DOHH2 (cell line): ENCODE measurements at regions not wholly inside any gene's neighbourhood (a gene's known extent, or its start where the extent isn't known, plus 50 kb on each side); places are given as distances from the start of the nearest gene placed in this dataset.
A peak's percentile ranks its signal among the peaks of the same experiment; 100 is the strongest.
"Not testable (repeated sequence)": the region's sequence is repeated elsewhere in the genome, so short reads cannot be mapped to it uniquely, and the experiment has no call there.

ENCODE experiments used
- H3F3A ChIP-seq: fragments of 200-600 bp; sonication (generic), shearing (Covaris generic); 2 replicates; pipeline ENCODE4 v1.6.0; 2016; ENCODE audit warnings: antibody characterized with exemption, mild to moderate bottlenecking; ENCODE audit not compliant: control insufficient read depth, insufficient read depth
- H3K27ac ChIP-seq: fragments of 200-600 bp; sonication (generic); 2 replicates; pipeline ENCODE4 v1.5.1; 2014; ENCODE audit warnings: low read depth, mild to moderate bottlenecking, low read length, moderate library complexity
- H3K27me3 ChIP-seq: fragments of 200-600 bp; sonication (generic); 2 replicates; pipeline ENCODE4 v1.6.1; 2014; ENCODE audit warnings: mild to moderate bottlenecking, low read length, mixed read lengths; ENCODE audit not compliant: control insufficient read depth
- H3K36me3 ChIP-seq: fragments of 200-600 bp; sonication (generic); 2 replicates; pipeline ENCODE4 v1.6.1; 2014; ENCODE audit warnings: mild to moderate bottlenecking, low read length, moderate library complexity, mixed read lengths; ENCODE audit not compliant: control insufficient read depth
- H3K4me1 ChIP-seq: fragments of 200-600 bp; sonication (generic); 2 replicates; pipeline ENCODE4 v1.6.1; 2014; ENCODE audit warnings: mild to moderate bottlenecking, low read length, mixed read lengths; ENCODE audit not compliant: control insufficient read depth
- H3K4me2 ChIP-seq: fragments of 200-600 bp; sonication (generic); 2 replicates; pipeline ENCODE4 v1.6.0; 2014; ENCODE audit warnings: mild to moderate bottlenecking, low read length, moderate library complexity
- H3K4me3 ChIP-seq: fragments of 200-600 bp; sonication (generic); 2 replicates; pipeline ENCODE4 v1.5.1; 2014; ENCODE audit warnings: mild to moderate bottlenecking, low read length, mixed read lengths
- H3K79me2 ChIP-seq: fragments of 200-600 bp; sonication (generic); 2 replicates; pipeline ENCODE4 v1.6.1; 2014; ENCODE audit warnings: mild to moderate bottlenecking, low read length, mixed read lengths; ENCODE audit not compliant: control insufficient read depth
- H3K9me2 ChIP-seq: fragments of 200-600 bp; sonication (generic); replicated peaks from 2 replicates; pipeline ENCODE4 v1.6.1; 2014; ENCODE audit warnings: mild to moderate bottlenecking, low read length, mixed read lengths; ENCODE audit not compliant: control insufficient read depth
- H3K9me3 ChIP-seq: fragments of 200-600 bp; sonication (generic); 2 replicates; pipeline ENCODE4 v1.6.1; 2014; ENCODE audit warnings: antibody characterized with exemption, low read length, mixed read lengths; ENCODE audit not compliant: control insufficient read depth, insufficient read depth
- H4K20me1 ChIP-seq: fragments of 200-600 bp; sonication (generic); 2 replicates; pipeline ENCODE4 v1.6.0; 2014; ENCODE audit warnings: low read depth, mild to moderate bottlenecking, antibody characterized with exemption, low read length, moderate library complexity; ENCODE audit not compliant: control insufficient read depth, insufficient read depth
- TF ChIP-seq, protein P1 (sequence below): fragments of 200-600 bp; sonication (generic); IDR thresholded peaks from one replicate; pipeline ENCODE4 v1.5.1; 2014; ENCODE audit warnings: antibody characterized with exemption, mild to moderate bottlenecking, low read depth, low read length; ENCODE audit not compliant: poor library complexity, severe bottlenecking

- not testable (repeated sequence) for H3K79me2 ChIP-seq, H3K4me3 ChIP-seq
- TF ChIP-seq, protein P1, sequence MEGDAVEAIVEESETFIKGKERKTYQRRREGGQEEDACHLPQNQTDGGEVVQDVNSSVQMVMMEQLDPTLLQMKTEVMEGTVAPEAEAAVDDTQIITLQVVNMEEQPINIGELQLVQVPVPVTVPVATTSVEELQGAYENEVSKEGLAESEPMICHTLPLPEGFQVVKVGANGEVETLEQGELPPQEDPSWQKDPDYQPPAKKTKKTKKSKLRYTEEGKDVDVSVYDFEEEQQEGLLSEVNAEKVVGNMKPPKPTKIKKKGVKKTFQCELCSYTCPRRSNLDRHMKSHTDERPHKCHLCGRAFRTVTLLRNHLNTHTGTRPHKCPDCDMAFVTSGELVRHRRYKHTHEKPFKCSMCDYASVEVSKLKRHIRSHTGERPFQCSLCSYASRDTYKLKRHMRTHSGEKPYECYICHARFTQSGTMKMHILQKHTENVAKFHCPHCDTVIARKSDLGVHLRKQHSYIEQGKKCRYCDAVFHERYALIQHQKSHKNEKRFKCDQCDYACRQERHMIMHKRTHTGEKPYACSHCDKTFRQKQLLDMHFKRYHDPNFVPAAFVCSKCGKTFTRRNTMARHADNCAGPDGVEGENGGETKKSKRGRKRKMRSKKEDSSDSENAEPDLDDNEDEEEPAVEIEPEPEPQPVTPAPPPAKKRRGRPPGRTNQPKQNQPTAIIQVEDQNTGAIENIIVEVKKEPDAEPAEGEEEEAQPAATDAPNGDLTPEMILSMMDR, result peak; percentile 22
These were observed 244.9 kb upstream of the PLGLB2 start for GRCh38 chr2:87502948-87503347.

DNA sequence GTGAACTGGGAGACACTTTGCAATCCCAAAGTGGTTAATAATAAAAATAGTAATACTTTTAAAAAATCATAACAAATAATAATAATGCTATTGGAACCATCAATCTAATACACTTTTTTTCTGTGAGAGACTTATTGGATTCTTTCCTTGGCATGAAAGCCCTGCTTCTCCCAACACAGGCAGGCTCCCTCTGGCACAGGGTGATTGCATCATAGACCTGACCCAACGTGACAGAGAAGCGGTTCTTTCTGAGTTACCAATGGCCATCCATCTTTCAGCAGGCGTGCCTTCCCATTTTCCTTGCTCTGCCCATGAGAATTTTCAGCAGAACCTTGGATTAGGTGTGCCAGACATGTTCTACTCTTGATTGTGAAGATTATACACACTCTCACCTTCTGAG, 242.6 kb upstream of the PLGLB2 start:
- H3K79me2 ChIP-seq, H3K9me2 ChIP-seq, H3K36me3 ChIP-seq, H3K27ac ChIP-seq, H3K4me3 ChIP-seq, H3K27me3 ChIP-seq, H3K9me3 ChIP-seq, H3K4me2 ChIP-seq, H4K20me1 ChIP-seq, H3F3A ChIP-seq: not testable (repeated sequence)
- H3K4me1 ChIP-seq, result peaks cover 44% of the 10 kb centered on the region

More at GRCh38 chr2:87502948-87503347, 244.9 kb upstream of the PLGLB2 start:
- H3K4me1 ChIP-seq, result peaks cover 33% of the 10 kb centered on the region
- H3K4me2 ChIP-seq, H3K27me3 ChIP-seq, H3K9me3 ChIP-seq, H3K36me3 ChIP-seq, H3K27ac ChIP-seq, H4K20me1 ChIP-seq, H3F3A ChIP-seq, H3K9me2 ChIP-seq: not testable (repeated sequence)

DNA sequence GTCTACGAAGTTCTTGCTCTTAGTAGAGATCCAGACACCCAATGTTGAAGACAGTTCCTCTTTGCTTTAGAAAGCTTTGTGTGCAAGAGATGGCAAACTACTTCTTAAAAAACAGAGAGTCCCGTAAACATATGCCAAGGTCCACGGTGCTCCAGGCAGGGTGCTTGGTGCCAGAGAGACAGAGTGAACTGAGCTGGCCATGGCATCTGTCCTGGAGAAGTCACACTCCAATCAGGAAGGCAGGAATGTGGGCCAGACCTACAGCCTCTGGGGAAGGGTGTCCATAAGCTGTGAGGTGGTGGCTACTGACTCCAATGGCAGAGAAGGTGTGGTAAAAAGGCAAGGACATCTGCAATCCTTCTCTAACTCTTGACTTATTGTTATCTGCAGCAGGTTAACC, 242.0 kb upstream of the PLGLB2 start:
- not testable (repeated sequence) for H3K4me2 ChIP-seq, H3K79me2 ChIP-seq, H3F3A ChIP-seq, H3K27me3 ChIP-seq, H4K20me1 ChIP-seq, H3K9me3 ChIP-seq, H3K4me3 ChIP-seq, H3K9me2 ChIP-seq, H3K27ac ChIP-seq, H3K36me3 ChIP-seq
- H3K4me1 ChIP-seq, result peaks cover 42% of the 10 kb centered on the region

- peak overlapping the region; percentile 68 for H3K27ac ChIP-seq
These were observed 240.2 kb upstream of the PLGLB2 start for GRCh38 chr2:87507378-87508348.

DNA sequence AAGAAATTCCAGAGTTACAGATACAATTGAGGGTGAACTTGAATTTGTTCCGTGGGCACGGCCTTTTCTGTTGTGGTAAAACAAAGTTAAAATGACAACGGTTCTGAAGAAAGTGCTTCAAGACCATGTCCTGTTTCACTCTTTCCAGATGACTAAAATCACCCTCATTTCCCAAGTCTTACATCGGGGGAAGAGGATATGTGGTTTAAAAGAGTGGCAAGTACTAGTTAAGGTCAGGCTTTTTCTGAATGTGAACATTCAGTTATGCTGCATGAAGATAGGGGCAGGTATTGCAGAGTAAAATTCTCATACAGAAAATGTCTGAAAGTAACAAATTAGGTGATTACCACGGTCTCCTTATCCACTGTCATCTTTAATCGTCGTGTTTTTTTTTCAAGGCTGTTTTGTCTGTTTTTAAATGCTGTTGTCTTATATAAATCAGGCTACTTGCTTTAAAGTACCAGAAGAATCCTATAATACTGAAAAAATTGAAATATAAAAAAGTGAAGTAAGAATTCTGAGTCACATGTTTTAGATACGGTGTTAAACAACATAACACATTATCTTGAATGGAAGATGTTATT, 236.6 kb upstream of the PLGLB2 start:
- not testable (repeated sequence) for H3K36me3 ChIP-seq, H3K79me2 ChIP-seq, H3K9me2 ChIP-seq, H3K9me3 ChIP-seq, H3K27me3 ChIP-seq, H3F3A ChIP-seq, H3K4me2 ChIP-seq, H4K20me1 ChIP-seq, H3K4me3 ChIP-seq
- Histone ChIP-seq H3K4me1 (peaks cover 52% of the 10 kb centered on the region), H3K27ac (peak overlapping the region; percentile 69)

More at GRCh38 chr2:87507378-87508348, 240.2 kb upstream of the PLGLB2 start:
- H3F3A ChIP-seq, H3K27me3 ChIP-seq, H3K4me3 ChIP-seq, H4K20me1 ChIP-seq, H3K9me2 ChIP-seq, H3K9me3 ChIP-seq, H3K79me2 ChIP-seq, H3K36me3 ChIP-seq: not testable (repeated sequence)
- peaks cover 42% of the 10 kb centered on the region for H3K4me1 ChIP-seq
- H3K4me2 ChIP-seq, result peak overlapping the region; percentile 43

- not testable (repeated sequence) for H3K9me3 ChIP-seq, H3K9me2 ChIP-seq, H3F3A ChIP-seq, H3K27me3 ChIP-seq, H3K4me3 ChIP-seq, H3K36me3 ChIP-seq, H3K79me2 ChIP-seq, H4K20me1 ChIP-seq
- peak overlapping the region; percentile 72 for H3K27ac ChIP-seq
- H3K4me1 ChIP-seq, result peaks cover 59% of the 10 kb centered on the region
- H3K4me2 ChIP-seq, result peak overlapping the region; percentile 41
These were observed 234.9 kb upstream of the PLGLB2 start for GRCh38 chr2:87512864-87513530.

GRCh38 chr2:87514034-87514433, 233.9 kb upstream of the PLGLB2 start:
- H3K27me3 ChIP-seq, H3K79me2 ChIP-seq, H3K36me3 ChIP-seq: not testable (repeated sequence)

More at GRCh38 chr2:87514034-87514433, 233.9 kb upstream of the PLGLB2 start:
- not testable (repeated sequence) for H3K9me3 ChIP-seq, H3K9me2 ChIP-seq, H3K4me3 ChIP-seq, H3F3A ChIP-seq, H3K4me2 ChIP-seq, H4K20me1 ChIP-seq
- peaks cover 58% of the 10 kb centered on the region for H3K4me1 ChIP-seq
- peak overlapping the region; percentile 56 for H3K27ac ChIP-seq
